ENCODE measurements at regions not wholly inside any gene's neighbourhood (a gene's known extent, or its start where the extent isn't known, plus 50 kb on each side); places are given as distances from the start of the nearest gene placed in this dataset.

GRCh38 chr16:85282842-85283241 is 170.6 kb upstream of the CIBAR2 start:
- TF ChIP-seq, protein P1, sequence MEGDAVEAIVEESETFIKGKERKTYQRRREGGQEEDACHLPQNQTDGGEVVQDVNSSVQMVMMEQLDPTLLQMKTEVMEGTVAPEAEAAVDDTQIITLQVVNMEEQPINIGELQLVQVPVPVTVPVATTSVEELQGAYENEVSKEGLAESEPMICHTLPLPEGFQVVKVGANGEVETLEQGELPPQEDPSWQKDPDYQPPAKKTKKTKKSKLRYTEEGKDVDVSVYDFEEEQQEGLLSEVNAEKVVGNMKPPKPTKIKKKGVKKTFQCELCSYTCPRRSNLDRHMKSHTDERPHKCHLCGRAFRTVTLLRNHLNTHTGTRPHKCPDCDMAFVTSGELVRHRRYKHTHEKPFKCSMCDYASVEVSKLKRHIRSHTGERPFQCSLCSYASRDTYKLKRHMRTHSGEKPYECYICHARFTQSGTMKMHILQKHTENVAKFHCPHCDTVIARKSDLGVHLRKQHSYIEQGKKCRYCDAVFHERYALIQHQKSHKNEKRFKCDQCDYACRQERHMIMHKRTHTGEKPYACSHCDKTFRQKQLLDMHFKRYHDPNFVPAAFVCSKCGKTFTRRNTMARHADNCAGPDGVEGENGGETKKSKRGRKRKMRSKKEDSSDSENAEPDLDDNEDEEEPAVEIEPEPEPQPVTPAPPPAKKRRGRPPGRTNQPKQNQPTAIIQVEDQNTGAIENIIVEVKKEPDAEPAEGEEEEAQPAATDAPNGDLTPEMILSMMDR (IDR thresholded peaks at IDR 0.05), result no peak
- TF ChIP-seq POLR2A (IDR thresholded peaks at IDR 0.05), result no peak

All from vagina (tissue), 2 donors.